MG63 (cell line): ENCODE measurements at regions not wholly inside any gene's neighbourhood (a gene's known extent, or its start where the extent isn't known, plus 50 kb on each side); places are given as distances from the start of the nearest gene placed in this dataset.

ENCODE experiments used
- DNase-seq: peaks from one replicate; pipeline ENCODE4 v3.0.0-alpha.2; 2020
- H3K27me3 ChIP-seq: fragments of 250-450 bp; sonication (Bioruptor Pico); 2 replicates; pipeline ENCODE4 v1.5.1; 2020; ENCODE audit warnings: mild to moderate bottlenecking, moderate library complexity
- H3K36me3 ChIP-seq: fragments of 250-450 bp; sonication (Bioruptor Pico); 2 replicates; pipeline ENCODE4 v1.5.1; 2020; ENCODE audit warnings: mild to moderate bottlenecking, moderate library complexity
- H3K4me3 ChIP-seq: fragments of 250-450 bp; sonication (Bioruptor Pico); 2 replicates; pipeline ENCODE4 v1.5.1; 2020; ENCODE audit warnings: mild to moderate bottlenecking, moderate library complexity
- H3K9me3 ChIP-seq: fragments of 250-450 bp; sonication (Bioruptor Pico); 2 replicates; pipeline ENCODE4 v1.5.1; 2020; ENCODE audit warnings: mild to moderate bottlenecking, moderate library complexity

DNA sequence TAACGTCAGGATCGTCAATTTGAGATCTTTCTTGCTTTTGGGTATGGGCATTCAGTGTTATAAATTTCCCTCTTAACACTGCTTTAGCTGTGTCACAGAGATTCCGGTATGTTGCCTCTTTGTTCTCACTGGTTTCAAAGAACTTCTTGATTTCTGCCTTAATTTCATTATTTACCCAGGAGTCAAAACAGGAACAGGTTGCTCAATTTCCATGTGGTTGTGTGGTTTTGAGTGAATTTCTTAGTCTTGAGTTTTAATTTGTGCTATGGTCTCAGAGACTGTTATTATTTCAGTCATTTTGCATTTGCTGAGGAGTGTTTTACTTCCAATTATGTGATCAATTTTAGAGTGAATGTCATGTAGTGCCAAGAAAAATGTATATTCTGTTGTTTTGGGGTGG is 153.1 kb downstream of the PCDH17 start:
- no peak for DNase-seq
- H3K36me3 ChIP-seq = no peaks in the 10 kb centered on the region
- H3K9me3 ChIP-seq = no peaks in the 10 kb centered on the region
- H3K4me3 ChIP-seq = no peak overlapping the region
- no peaks in the 10 kb centered on the region for H3K27me3 ChIP-seq

- Histone ChIP-seq H3K36me3 (no peaks in the 10 kb centered on the region), H3K27me3 (no peaks in the 10 kb centered on the region), H3K9me3 (no peaks in the 10 kb centered on the region), H3K4me3 (no peak overlapping the region)
- DNase-seq = no peak
Measured at GRCh38 chr13:57787058-57787791, 155.7 kb downstream of the PCDH17 start.

- DNase-seq = no peak
- Histone ChIP-seq H3K9me3 (no peaks in the 10 kb centered on the region), H3K36me3 (no peaks in the 10 kb centered on the region), H3K27me3 (no peaks in the 10 kb centered on the region), H3K4me3 (no peak overlapping the region)
Measured at GRCh38 chr13:57799624-57800023, 168.1 kb downstream of the PCDH17 start.

- Histone ChIP-seq H3K9me3 (no peaks in the 10 kb centered on the region), H3K36me3 (no peaks in the 10 kb centered on the region), H3K4me3 (no peak overlapping the region), H3K27me3 (no peaks in the 10 kb centered on the region)
- no peak for DNase-seq
Measured at GRCh38 chr13:57813651-57814050, 182.1 kb downstream of the PCDH17 start.

GRCh38 chr13:57815600-57815999 is 184.1 kb downstream of the PCDH17 start:
- Histone ChIP-seq H3K4me3 (no peak overlapping the region), H3K36me3 (no peaks in the 10 kb centered on the region), H3K9me3 (no peaks in the 10 kb centered on the region), H3K27me3 (no peaks in the 10 kb centered on the region)
- DNase-seq = no peak

DNA sequence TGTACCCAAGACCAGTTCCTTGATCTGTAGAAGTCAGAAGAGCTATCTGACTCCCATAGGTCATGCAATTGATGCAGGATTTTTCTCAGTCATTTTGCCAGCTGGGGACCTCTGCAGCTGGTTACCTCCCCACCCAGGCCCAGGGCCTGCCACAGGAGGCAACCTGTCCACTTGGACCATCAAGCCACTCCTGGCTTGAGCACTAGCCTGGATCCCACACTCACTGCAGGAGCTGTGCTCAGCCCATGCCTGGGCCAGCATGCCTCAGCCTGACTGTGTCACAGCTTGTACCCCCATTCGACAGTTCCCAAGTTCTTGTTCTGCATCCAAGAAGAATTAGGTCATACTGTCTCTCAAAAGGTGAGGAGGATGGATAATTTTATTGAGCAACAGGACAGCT is 189.4 kb downstream of the PCDH17 start:
- H3K27me3 ChIP-seq = no peaks in the 10 kb centered on the region
- DNase-seq = no peak
- H3K36me3 ChIP-seq = no peaks in the 10 kb centered on the region
- no peak overlapping the region for H3K4me3 ChIP-seq
- H3K9me3 ChIP-seq = no peaks in the 10 kb centered on the region

DNA sequence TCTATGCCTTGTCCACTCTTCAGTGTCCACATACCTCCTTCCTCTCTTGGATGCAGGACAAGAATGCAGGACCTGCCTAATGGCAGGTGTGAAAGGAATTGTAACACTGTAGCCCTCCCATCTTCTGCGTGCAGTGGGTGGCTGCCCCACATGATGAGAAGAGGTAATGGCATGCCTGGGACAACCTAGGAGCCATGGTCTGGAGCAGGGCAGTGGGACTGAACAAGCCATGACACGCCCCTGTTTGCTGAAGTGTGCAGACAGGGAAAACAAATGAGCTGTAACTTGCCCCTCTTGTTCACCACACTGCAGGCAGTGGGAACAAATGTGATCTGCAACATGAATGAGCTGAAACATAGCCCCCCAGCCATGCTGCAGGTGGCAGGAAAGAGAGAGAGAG is 192.2 kb downstream of the PCDH17 start:
- H3K4me3 ChIP-seq = no peak overlapping the region
- H3K9me3 ChIP-seq = no peaks in the 10 kb centered on the region
- no peaks in the 10 kb centered on the region for H3K36me3 ChIP-seq
- no peaks in the 10 kb centered on the region for H3K27me3 ChIP-seq
- DNase-seq = no peak

DNA sequence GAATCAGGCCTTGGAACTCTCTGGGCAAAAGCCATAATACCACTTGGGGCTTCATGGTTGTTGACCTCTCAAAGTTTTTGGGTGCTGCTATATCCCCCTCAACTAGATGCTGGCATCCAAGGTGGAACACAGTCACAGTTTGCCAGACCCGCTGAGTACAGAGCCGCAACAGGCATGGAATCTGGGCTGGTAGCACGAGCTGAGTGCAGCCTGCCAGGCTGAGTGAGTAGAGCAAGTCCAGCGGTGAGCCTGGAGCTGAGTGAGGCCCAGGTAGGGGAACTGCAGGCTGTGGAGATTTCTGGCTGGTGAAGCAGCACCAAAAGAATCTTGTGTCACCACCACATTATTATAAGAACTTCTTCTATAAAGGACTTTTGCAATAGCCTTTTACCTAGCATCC is 192.6 kb downstream of the PCDH17 start:
- Histone ChIP-seq H3K9me3 (no peaks in the 10 kb centered on the region), H3K4me3 (no peak overlapping the region), H3K36me3 (no peaks in the 10 kb centered on the region), H3K27me3 (no peaks in the 10 kb centered on the region)
- no peak for DNase-seq

DNA sequence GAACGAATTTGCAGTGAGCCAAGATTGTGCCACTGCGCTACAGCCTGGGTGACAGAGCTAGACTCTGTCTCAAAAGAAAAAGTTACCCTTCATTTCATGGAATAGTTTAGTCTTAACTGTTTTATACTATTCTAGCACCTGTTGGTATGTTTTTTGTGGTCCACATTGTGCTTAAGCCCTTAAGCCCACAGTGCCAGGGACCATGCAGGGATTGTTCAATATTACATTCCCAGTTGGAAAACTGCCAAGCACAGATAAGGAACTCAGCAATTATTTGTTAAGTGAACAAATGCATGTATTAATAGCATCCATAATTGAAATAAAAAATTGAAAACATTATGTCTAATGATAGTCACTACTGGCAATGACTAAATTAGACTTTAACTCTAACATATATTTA is 193.5 kb downstream of the PCDH17 start:
- DNase-seq = no peak
- Histone ChIP-seq H3K27me3 (no peaks in the 10 kb centered on the region), H3K4me3 (no peak overlapping the region), H3K36me3 (no peaks in the 10 kb centered on the region), H3K9me3 (no peaks in the 10 kb centered on the region)

DNA sequence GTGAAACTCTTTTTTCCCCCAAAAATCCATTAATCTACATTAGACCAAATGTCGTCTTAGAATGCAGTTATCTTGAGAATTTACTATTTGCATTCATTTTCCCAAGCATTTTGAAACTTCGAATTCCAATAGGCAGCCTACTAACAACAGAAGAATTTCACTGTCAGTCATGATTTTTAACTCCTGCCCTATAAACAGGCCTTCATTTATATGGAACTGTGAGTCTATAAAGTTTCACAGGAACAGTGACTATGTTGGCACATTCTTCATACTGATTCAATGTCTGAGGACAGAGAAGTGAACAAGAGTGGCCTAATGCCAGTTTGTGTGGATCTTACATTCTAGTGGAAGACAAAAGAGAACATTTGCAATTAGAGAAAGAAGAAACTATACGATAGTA is 198.0 kb downstream of the PCDH17 start:
- Histone ChIP-seq H3K9me3 (no peaks in the 10 kb centered on the region), H3K27me3 (no peaks in the 10 kb centered on the region), H3K4me3 (no peak overlapping the region), H3K36me3 (no peaks in the 10 kb centered on the region)
- no peak for DNase-seq

DNA sequence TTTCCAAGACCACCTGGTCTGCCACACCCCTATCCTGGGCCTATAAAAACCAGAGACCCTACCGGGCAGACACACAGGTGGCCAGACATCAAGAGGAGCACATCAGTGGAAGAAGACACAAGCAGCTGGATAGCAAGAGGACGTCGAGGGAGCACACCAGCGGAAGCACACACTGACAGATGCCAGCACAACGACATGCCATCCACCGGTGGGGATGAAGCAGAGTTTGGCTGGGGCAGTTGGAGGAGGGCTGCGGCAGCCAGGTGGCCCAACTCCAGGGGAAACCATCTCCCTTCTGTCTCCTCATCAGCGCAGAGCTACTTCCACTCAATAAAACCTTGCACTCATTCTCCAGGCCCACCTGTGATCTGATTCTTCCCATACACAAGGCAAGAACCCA is 200.6 kb downstream of the PCDH17 start:
- Histone ChIP-seq H3K36me3 (no peaks in the 10 kb centered on the region), H3K27me3 (no peaks in the 10 kb centered on the region), H3K4me3 (no peak overlapping the region), H3K9me3 (no peaks in the 10 kb centered on the region)
- no peak for DNase-seq

DNA sequence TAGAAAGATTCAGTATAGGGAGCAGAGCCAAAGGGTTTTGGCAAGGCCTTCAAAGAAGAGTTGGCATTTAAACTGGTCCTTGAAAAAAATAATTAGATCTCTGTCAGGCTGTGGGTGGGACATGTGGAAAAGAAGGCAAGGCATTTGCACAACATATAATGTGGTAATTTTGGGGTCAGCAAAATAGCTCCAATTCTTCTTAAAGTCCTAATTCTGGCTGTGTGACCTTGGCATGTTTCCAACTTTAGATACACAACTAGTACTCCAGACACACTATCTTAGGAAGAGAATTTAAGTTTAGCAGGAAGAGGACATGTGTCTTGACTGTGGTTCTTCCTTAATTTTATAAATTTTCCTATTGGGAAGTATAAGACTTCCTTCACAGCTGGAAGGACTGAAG is 206.3 kb downstream of the PCDH17 start:
- H3K9me3 ChIP-seq = no peaks in the 10 kb centered on the region
- H3K36me3 ChIP-seq = no peaks in the 10 kb centered on the region
- H3K27me3 ChIP-seq = no peaks in the 10 kb centered on the region
- no peak overlapping the region for H3K4me3 ChIP-seq
- DNase-seq = no peak

GRCh38 chr13:57843521-57843920 is 212.0 kb downstream of the PCDH17 start:
- no peaks in the 10 kb centered on the region for H3K27me3 ChIP-seq
- peaks cover 5% of the 10 kb centered on the region for H3K9me3 ChIP-seq
- no peak for DNase-seq
- H3K4me3 ChIP-seq = no peak overlapping the region
- no peaks in the 10 kb centered on the region for H3K36me3 ChIP-seq

DNA sequence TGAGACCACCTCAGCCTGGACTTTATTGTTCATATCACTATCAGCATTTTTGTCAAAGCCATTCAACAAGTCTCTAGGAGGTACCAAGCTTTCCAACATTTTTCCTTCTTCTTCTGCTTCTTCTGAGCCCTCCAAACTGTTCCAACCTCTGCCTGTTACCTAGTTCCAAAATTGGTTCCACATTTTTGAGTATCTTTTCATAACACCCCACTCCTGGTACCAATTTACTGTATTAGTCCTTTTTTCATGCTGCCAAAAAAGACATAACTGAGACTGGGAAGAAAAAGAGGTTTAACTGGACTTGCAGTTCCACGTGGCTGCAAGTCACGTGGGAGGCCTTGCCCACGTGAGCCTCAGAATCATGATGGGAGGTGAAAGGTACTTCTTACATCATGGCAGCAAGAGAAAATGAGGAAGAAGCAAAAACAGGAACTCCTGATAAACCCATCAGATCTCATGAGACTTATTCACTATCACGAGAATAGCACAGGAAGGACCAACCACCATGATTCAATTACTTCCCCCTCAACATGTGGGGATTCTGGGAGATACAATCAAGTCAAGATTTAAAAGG is 215.1 kb downstream of the PCDH17 start:
- H3K27me3 ChIP-seq = no peaks in the 10 kb centered on the region
- H3K4me3 ChIP-seq = no peak overlapping the region
- no peak for DNase-seq
- H3K9me3 ChIP-seq = peaks cover 5% of the 10 kb centered on the region
- H3K36me3 ChIP-seq = no peaks in the 10 kb centered on the region

GRCh38 chr13:57857945-57858344 is 226.4 kb downstream of the PCDH17 start:
- Histone ChIP-seq H3K9me3 (no peaks in the 10 kb centered on the region), H3K36me3 (no peaks in the 10 kb centered on the region), H3K27me3 (no peaks in the 10 kb centered on the region), H3K4me3 (no peak overlapping the region)
- no peak for DNase-seq

DNA sequence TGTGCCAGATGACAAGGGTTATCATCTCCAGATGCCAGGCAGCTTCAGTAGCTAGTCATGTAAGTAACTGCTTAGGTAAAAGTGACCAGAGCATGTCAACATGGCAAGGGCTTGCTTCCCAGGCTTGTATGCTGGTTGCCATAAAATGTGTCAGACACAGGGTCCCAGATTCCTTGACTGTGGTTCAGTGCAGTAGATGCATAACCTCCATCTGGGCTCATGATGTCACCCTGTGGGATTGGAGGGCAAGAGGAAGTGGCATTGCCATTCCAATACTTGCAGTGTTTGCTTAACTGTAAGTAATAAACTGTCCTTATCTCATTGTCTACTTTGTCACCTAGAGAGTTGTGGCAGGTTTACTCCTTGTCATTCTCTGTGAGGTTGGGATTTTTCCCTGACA is 226.8 kb downstream of the PCDH17 start:
- no peaks in the 10 kb centered on the region for H3K9me3 ChIP-seq
- H3K4me3 ChIP-seq = no peak overlapping the region
- H3K27me3 ChIP-seq = no peaks in the 10 kb centered on the region
- no peaks in the 10 kb centered on the region for H3K36me3 ChIP-seq
- DNase-seq = no peak

GRCh38 chr13:57862879-57863278 is 231.3 kb downstream of the PCDH17 start:
- DNase-seq = no peak
- H3K36me3 ChIP-seq = no peaks in the 10 kb centered on the region
- no peaks in the 10 kb centered on the region for H3K9me3 ChIP-seq
- no peaks in the 10 kb centered on the region for H3K27me3 ChIP-seq
- H3K4me3 ChIP-seq = no peak overlapping the region

DNA sequence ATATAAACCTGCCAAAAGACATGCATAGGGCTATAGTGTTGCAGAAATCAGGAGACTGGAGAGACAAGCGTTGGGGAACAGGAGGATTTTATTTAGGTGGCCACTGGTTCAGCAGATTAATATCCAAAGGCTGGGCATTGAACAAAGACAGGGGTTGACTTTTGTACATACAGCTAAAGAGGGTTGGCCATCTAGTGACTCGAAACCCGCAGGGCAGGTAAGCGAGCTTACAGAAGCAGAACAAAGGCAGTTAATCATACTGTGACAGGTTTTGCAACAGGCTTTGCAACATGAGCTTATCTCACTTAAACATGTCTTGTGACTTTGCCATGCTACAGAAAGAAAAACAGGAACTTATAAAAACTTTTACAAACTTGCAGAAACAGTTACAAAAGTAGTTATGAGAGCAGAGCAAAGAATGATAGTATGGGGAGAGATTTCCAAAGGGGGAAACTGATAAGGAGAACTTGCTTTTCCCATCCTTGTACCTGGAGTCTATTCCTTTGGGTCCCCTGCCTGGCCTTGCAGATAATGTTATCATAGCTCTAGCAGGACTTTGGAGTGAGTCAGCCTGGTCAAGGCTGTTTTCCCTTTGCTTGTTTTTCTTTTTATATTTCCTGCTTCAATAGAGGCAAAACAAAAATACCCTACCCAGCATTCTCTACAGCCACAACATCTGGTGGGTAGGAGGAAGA is 234.2 kb downstream of the PCDH17 start:
- no peak overlapping the region for H3K4me3 ChIP-seq
- H3K27me3 ChIP-seq = no peaks in the 10 kb centered on the region
- no peaks in the 10 kb centered on the region for H3K9me3 ChIP-seq
- H3K36me3 ChIP-seq = no peaks in the 10 kb centered on the region
- no peak for DNase-seq
